Colonic mucosa (tissue), 4 donors: ENCODE measurements at regions not wholly inside any gene's neighbourhood (a gene's known extent, or its start where the extent isn't known, plus 50 kb on each side); places are given as distances from the start of the nearest gene placed in this dataset.

ENCODE experiments used
- DNase-seq: peaks from one replicate; pipeline ENCODE4 v3.0.0-alpha.2; 2020
- H3K27ac ChIP-seq: fragments of 200-600 bp; one replicate; pipeline ENCODE4 v1.8.0; 2021
- H3K27me3 ChIP-seq: fragments of 200-600 bp; one replicate; pipeline ENCODE4 v1.8.0; 2021
- H3K36me3 ChIP-seq: fragments of 200-600 bp; one replicate; pipeline ENCODE4 v1.8.0; 2021
- H3K4me1 ChIP-seq: fragments of 200-600 bp; one replicate; pipeline ENCODE4 v1.8.0; 2021; ENCODE audit warnings: mild to moderate bottlenecking
- H3K4me3 ChIP-seq: fragments of 200-600 bp; one replicate; pipeline ENCODE4 v1.8.0; 2021
- H3K9ac ChIP-seq, 2 donors: one replicate each; pipeline ENCODE4 v1.7.0; 2013; ENCODE audit warnings: control low read depth in 2 of 2, low read depth in 2 of 2, low read length in 2 of 2
- H3K9me3 ChIP-seq: fragments of 200-600 bp; one replicate; pipeline ENCODE4 v1.8.0; 2021
- intact Hi-C: fragments of 100-400 bp; cut with DNase I; formaldehyde crosslinking; loops from one replicate; pipeline ENCODE4 v1.14.1; 2022
- TF ChIP-seq, protein P1 (sequence below): fragments of 200-600 bp; IDR thresholded peaks from one replicate; pipeline ENCODE4 v1.8.0; 2022; ENCODE audit warnings: antibody characterized with exemption, mild to moderate bottlenecking
- donor health status: healthy.
- donor health status: DM: no; HTN: no; CAD: no.
- donor health status: DM: no; HTN: no; CAD: no.

DNA sequence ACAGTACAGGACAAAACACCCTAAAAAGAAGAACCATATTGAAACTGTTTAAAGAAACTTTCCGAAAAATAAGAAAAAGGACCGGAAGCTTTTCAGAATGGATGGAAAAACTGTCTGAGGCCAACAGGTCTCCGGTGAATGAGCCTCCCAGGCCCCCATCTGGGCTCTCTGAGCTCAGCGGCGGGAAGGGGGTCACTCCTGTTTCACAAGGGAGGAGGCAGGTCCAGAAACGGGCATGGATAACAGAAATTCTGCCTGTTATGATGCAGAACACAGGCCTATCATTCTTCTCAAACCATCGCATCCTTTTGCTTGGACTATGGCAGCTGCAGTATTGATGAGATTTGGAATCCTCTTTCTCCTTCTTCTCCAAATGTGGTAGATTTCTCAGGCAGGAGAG, 58.9 kb upstream of the SHH start:
- no peak overlapping the region for H3K27ac ChIP-seq
- peak; percentile 4 for DNase-seq
- no peak overlapping the region for H3K4me3 ChIP-seq
- TF ChIP-seq, protein P1, sequence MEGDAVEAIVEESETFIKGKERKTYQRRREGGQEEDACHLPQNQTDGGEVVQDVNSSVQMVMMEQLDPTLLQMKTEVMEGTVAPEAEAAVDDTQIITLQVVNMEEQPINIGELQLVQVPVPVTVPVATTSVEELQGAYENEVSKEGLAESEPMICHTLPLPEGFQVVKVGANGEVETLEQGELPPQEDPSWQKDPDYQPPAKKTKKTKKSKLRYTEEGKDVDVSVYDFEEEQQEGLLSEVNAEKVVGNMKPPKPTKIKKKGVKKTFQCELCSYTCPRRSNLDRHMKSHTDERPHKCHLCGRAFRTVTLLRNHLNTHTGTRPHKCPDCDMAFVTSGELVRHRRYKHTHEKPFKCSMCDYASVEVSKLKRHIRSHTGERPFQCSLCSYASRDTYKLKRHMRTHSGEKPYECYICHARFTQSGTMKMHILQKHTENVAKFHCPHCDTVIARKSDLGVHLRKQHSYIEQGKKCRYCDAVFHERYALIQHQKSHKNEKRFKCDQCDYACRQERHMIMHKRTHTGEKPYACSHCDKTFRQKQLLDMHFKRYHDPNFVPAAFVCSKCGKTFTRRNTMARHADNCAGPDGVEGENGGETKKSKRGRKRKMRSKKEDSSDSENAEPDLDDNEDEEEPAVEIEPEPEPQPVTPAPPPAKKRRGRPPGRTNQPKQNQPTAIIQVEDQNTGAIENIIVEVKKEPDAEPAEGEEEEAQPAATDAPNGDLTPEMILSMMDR = no peak
- intact Hi-C loops = no loop called here
- H3K4me1 ChIP-seq = no peaks in the 10 kb centered on the region
- H3K9ac ChIP-seq = no peak overlapping the region
- H3K27me3 ChIP-seq = no peaks in the 10 kb centered on the region
- no peaks in the 10 kb centered on the region for H3K9me3 ChIP-seq
- no peaks in the 10 kb centered on the region for H3K36me3 ChIP-seq

- H3K9ac ChIP-seq = no peak overlapping the region
- no peak overlapping the region for H3K4me3 ChIP-seq
- H3K9me3 ChIP-seq = no peaks in the 10 kb centered on the region
- no peak overlapping the region for H3K27ac ChIP-seq
- TF ChIP-seq, protein P1 = no peak
- peak; percentile 11 for DNase-seq
- H3K27me3 ChIP-seq = no peaks in the 10 kb centered on the region
- intact Hi-C loops = no loop called here
- H3K4me1 ChIP-seq = no peaks in the 10 kb centered on the region
- H3K36me3 ChIP-seq = no peaks in the 10 kb centered on the region
Observed at GRCh38 chr7:155870334-155871180, 58.3 kb upstream of the SHH start.

- no peaks in the 10 kb centered on the region for H3K36me3 ChIP-seq
- H3K27ac ChIP-seq = no peak overlapping the region
- no peaks in the 10 kb centered on the region for H3K4me1 ChIP-seq
- no peak overlapping the region for H3K9ac ChIP-seq
- TF ChIP-seq, protein P1 = no peak
- no peaks in the 10 kb centered on the region for H3K27me3 ChIP-seq
- peak; percentile 12 for DNase-seq
- intact Hi-C loops = no loop called here
- H3K9me3 ChIP-seq = no peaks in the 10 kb centered on the region
- no peak overlapping the region for H3K4me3 ChIP-seq
Observed at GRCh38 chr7:155869784-155870076, 57.5 kb upstream of the SHH start.

GRCh38 chr7:155868955-155869783, 56.9 kb upstream of the SHH start:
- TF ChIP-seq, protein P1 = no peak
- Histone ChIP-seq H3K9me3 (no peaks in the 10 kb centered on the region), H3K4me3 (no peak overlapping the region), H3K9ac (no peak overlapping the region), H3K27ac (no peak overlapping the region), H3K4me1 (no peaks in the 10 kb centered on the region), H3K36me3 (no peaks in the 10 kb centered on the region), H3K27me3 (no peaks in the 10 kb centered on the region)
- DNase-seq = peak; percentile 15
- intact Hi-C loops = no loop called here

DNA sequence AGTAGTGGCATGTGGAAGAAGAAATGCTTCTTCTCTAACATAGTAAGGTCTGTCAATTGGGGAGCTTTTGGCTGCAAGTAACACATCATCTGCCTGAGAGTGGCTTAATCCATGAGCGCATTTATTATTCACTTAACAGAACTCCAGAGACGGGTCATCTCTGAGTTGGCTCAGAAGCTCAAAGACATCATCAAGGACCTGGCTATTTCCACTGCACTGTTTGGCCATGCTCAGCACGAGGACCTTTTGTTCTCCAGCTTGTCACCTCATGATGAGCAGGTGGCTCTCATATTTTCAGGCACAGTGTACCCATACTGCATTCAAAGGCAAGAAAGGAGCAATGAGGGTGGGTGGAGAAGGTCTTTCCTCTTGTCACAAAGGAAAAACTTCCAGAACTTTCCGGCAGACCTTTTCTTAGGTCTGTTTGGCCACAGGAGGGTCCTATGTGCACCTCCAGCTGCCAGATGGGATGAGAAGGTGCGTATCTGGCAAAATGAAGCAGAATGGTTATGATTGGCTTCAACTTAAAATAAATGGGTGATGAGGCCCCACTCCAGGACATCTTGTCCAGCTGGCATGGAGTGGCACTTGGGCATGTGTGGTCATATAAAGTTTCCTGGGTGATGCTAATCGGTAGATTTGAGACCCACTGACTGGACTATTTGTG, 55.6 kb upstream of the SHH start:
- H3K4me1 ChIP-seq = no peaks in the 10 kb centered on the region
- H3K36me3 ChIP-seq = no peaks in the 10 kb centered on the region
- no peak overlapping the region for H3K27ac ChIP-seq
- intact Hi-C loops = no loop called here
- TF ChIP-seq, protein P1 = no peak
- H3K4me3 ChIP-seq = no peak overlapping the region
- H3K9ac ChIP-seq = no peak overlapping the region
- no peaks in the 10 kb centered on the region for H3K9me3 ChIP-seq
- DNase-seq = peak; percentile 16
- H3K27me3 ChIP-seq = no peaks in the 10 kb centered on the region
